BE2C (cell line): ENCODE measurements at regions not wholly inside any gene's neighbourhood (a gene's known extent, or its start where the extent isn't known, plus 50 kb on each side); places are given as distances from the start of the nearest gene placed in this dataset.
"Not testable (repeated sequence)": the region's sequence is repeated elsewhere in the genome, so short reads cannot be mapped to it uniquely, and the experiment has no call there.

Experiments
- DNase-seq: peaks from one replicate; pipeline ENCODE4 v3.0.0-alpha.2; 2020
- H3K27me3 ChIP-seq: fragments of 250-450 bp; sonication (Bioruptor Pico); 2 replicates; pipeline ENCODE4 v1.5.1; 2020; ENCODE audit warnings: mild to moderate bottlenecking
- H3K36me3 ChIP-seq: fragments of 250-450 bp; sonication (Bioruptor Pico); 2 replicates; pipeline ENCODE4 v1.5.1; 2020; ENCODE audit warnings: mild to moderate bottlenecking
- H3K4me1 ChIP-seq: fragments of 250-450 bp; sonication (Bioruptor Pico); 2 replicates; pipeline ENCODE4 v1.5.1; 2020
- H3K4me3 ChIP-seq: 2 replicates; pipeline ENCODE4 v1.5.1; 2011; ENCODE audit warnings: low read depth, low read length
- H3K9me3 ChIP-seq: fragments of 250-450 bp; sonication (Bioruptor Pico); 2 replicates; pipeline ENCODE4 v1.5.1; 2020
- TF ChIP-seq, protein P1 (sequence below): IDR thresholded peaks from 2 replicates; pipeline ENCODE4 v1.5.1; 2012; ENCODE audit warnings: mild to moderate bottlenecking, low read depth, low read length

DNA sequence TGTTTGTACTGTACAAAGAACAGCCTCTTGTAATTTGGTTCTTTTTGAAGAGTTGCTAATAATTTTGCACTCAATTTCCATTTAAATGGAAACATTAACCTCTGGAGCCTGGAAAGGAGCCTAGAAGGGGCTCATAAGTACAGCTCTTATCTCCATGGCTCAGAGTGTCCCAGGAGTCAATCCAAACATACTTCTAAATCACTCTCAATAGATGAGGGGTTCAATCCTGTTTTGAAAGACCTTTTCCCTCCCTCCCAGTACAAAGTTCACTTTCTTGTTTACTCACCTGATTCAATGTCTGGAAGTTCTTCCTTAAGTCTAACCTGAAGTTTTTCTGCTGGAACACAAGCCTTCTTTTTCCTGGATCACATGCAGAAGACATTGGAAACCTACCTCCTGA is 273.0 kb upstream of the PLET1 start:
- peaks cover 1% of the 10 kb centered on the region; the same call in 1 of the 2 replicates for H3K27me3 ChIP-seq
- TF ChIP-seq, protein P1, sequence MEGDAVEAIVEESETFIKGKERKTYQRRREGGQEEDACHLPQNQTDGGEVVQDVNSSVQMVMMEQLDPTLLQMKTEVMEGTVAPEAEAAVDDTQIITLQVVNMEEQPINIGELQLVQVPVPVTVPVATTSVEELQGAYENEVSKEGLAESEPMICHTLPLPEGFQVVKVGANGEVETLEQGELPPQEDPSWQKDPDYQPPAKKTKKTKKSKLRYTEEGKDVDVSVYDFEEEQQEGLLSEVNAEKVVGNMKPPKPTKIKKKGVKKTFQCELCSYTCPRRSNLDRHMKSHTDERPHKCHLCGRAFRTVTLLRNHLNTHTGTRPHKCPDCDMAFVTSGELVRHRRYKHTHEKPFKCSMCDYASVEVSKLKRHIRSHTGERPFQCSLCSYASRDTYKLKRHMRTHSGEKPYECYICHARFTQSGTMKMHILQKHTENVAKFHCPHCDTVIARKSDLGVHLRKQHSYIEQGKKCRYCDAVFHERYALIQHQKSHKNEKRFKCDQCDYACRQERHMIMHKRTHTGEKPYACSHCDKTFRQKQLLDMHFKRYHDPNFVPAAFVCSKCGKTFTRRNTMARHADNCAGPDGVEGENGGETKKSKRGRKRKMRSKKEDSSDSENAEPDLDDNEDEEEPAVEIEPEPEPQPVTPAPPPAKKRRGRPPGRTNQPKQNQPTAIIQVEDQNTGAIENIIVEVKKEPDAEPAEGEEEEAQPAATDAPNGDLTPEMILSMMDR = no peak
- DNase-seq = no peak
- no peaks in the 10 kb centered on the region for H3K36me3 ChIP-seq
- no peaks in the 10 kb centered on the region for H3K4me1 ChIP-seq
- no peak overlapping the region for H3K4me3 ChIP-seq
- no peaks in the 10 kb centered on the region for H3K9me3 ChIP-seq

DNA sequence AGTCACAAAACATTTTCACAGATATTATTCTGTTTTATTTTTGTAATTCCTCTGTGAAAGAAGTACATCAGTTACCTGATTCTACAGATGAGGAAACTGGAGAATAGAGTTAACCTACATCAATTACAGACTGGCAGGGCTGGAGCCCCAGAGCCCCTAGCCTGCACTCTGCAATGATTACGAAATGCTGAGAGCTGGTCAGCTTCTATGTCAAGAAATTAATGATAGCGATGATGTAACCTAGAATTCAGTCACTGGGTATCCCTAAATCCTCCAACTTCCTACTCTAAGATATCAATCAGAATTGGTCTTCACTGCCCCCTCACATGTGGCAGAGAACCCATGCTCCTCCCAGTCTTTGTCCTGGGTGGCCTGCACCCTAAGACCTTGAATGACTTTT is 273.5 kb upstream of the PLET1 start:
- H3K4me1 ChIP-seq = no peaks in the 10 kb centered on the region
- H3K27me3 ChIP-seq = no peaks in the 10 kb centered on the region
- no peaks in the 10 kb centered on the region for H3K9me3 ChIP-seq
- no peak overlapping the region for H3K4me3 ChIP-seq
- TF ChIP-seq, protein P1 = no peak
- no peaks in the 10 kb centered on the region for H3K36me3 ChIP-seq
- DNase-seq = no peak

DNA sequence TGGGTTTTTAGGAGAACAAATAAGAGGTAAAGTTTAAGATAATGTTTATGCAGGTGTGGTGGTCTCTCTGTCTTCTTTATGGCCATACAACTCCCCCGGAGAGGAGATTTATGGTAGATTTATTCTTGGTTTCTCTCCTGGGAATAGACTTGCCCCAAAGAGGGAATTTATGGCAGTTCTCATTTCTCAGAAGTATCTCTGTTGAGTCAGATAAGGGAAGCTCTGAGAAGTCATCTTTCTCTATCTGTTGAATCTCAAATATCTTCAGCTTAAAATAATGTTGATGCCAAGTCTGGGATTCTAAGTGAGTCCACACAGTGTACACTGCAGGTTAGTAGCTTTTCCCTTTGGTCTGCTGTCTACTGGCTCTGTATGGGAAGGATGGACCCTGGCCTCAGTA is 276.4 kb upstream of the PLET1 start:
- Histone ChIP-seq H3K9me3 (no peaks in the 10 kb centered on the region), H3K4me3 (no peak overlapping the region), H3K36me3 (no peaks in the 10 kb centered on the region), H3K4me1 (no peaks in the 10 kb centered on the region), H3K27me3 (no peaks in the 10 kb centered on the region)
- no peak for DNase-seq
- TF ChIP-seq, protein P1 = no peak

DNA sequence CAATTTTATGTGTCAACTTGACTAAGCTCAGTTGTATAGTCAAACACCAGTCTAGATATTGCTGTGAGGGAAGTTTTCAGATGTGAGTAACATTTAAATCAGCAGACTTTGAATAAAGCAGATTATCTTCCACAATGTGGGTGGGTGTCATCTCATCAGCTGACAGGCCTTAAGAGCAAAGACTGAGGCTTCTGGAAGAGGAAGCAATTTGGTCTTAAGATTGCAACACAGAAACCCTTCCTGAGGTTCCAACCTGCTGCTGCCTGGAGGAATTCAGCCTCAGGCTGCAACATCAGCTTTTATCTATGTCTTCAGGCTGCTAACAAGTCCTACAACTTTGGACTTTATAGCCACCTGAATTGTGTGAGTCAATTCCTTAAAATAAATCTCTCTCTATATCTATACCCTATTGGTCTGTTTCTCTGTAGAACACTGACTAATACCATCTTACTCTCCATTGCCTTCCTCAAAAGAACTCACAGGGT is 277.2 kb upstream of the PLET1 start:
- no peak for DNase-seq
- TF ChIP-seq, protein P1 = no peak
- H3K36me3 ChIP-seq = no peaks in the 10 kb centered on the region
- no peaks in the 10 kb centered on the region for H3K4me1 ChIP-seq
- no peaks in the 10 kb centered on the region for H3K9me3 ChIP-seq
- H3K4me3 ChIP-seq = no peak overlapping the region
- no peaks in the 10 kb centered on the region for H3K27me3 ChIP-seq

DNA sequence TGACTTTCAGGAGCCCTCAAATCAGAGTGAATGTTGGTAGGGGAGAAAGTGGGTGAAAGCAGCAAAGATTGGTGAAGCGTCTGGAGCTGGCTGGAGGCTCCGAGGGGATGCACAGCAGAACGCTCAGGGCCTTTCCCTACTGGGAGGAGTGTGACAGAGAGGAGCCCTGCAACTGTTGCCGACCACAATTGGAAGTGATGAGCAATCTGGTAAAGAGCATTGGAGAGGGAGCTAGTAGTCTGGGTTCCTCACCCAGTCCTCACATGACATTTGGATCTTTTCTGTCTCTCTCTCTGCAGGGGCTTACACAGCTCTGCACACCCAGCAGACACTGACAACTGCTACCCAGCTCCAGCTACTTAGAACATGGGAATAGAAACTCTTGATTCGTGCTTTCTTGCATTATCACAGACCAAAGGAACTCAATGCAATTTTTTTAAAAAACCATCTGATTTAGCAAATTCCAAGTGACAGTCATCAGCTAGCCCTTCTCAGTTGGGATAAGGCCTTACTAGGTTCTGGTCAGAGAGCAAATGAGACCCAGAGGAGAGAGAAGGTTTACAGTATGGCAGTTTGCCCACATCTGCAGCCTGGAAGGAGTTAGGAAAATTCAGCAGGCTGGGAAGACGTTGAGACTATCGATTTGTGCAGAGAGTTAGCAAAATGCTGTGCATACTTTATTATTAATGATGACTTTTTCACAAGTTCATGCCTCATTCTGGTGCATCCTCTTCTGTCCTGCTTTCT is 278.0 kb upstream of the PLET1 start:
- no peaks in the 10 kb centered on the region for H3K27me3 ChIP-seq
- no peak for DNase-seq
- TF ChIP-seq, protein P1 = no peak

DNA sequence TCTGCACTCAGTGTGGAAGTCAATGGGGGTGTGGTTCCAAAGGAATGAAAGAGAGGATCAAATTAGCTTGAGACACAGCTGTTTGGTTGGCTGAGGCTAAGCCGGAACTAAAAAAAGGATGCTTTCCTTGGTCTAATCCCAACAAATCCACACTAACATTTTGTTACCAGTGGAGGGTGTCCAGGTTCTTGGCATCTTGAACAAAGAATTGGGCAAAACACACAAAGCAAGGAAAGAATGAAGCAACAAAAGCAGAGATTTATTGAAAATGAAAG is 278.6 kb upstream of the PLET1 start:
- not testable (repeated sequence) for H3K4me1 ChIP-seq, H3K4me3 ChIP-seq, DNase-seq, H3K36me3 ChIP-seq, H3K27me3 ChIP-seq, H3K9me3 ChIP-seq

More for the DNA sequence above, 278.0 kb upstream of the PLET1 start:
- no peaks in the 10 kb centered on the region for H3K9me3 ChIP-seq
- H3K4me1 ChIP-seq = no peaks in the 10 kb centered on the region
- no peak overlapping the region for H3K4me3 ChIP-seq
- no peaks in the 10 kb centered on the region for H3K36me3 ChIP-seq
